Liver (tissue), 8 donors: ENCODE measurements at regions not wholly inside any gene's neighbourhood (a gene's known extent, or its start where the extent isn't known, plus 50 kb on each side); places are given as distances from the start of the nearest gene placed in this dataset.

Experiments
- DNase-seq: peaks from one replicate; pipeline ENCODE4 v3.0.0-alpha.2; 2017; ENCODE audit warnings: low spot score
- H3K27ac ChIP-seq, 2 donors: one replicate each; pipeline ENCODE4 v1.7.0; 2013; ENCODE audit warnings: inconsistent platforms in 2 of 2, low read length in 2 of 2, control low read depth in 1 of 2, low read depth in 1 of 2, mild to moderate bottlenecking in 1 of 2
- H3K27me3 ChIP-seq, 4 donors: one replicate each; pipeline versions ENCODE4 v1.6.1 to v1.7.0; 2013; ENCODE audit warnings: low read length in 3 of 4, inconsistent platforms in 1 of 4, mild to moderate bottlenecking in 1 of 4, moderate library complexity in 1 of 4; ENCODE audit not compliant: control insufficient read depth in 4 of 4, insufficient read depth in 4 of 4
- H3K36me3 ChIP-seq, 4 donors: one replicate each; pipeline versions ENCODE4 v1.6.1 to v1.7.0; 2013; ENCODE audit warnings: low read length in 3 of 4, mild to moderate bottlenecking in 3 of 4, low read depth in 1 of 4, moderate library complexity in 1 of 4; ENCODE audit not compliant: control insufficient read depth in 4 of 4, insufficient read depth in 3 of 4
- H3K4me1 ChIP-seq, 4 donors: one replicate each; pipeline versions ENCODE4 v1.6.1 to v1.7.0; 2013; ENCODE audit warnings: low read length in 3 of 4, mild to moderate bottlenecking in 3 of 4, moderate library complexity in 1 of 4; ENCODE audit not compliant: control insufficient read depth in 4 of 4, insufficient read depth in 4 of 4
- H3K4me3 ChIP-seq, 3 donors: one replicate each; pipeline versions ENCODE4 v1.6.1 to v1.7.0; 2013; ENCODE audit warnings: low read length in 3 of 3, control low read depth in 1 of 3, low read depth in 1 of 3, mild to moderate bottlenecking in 1 of 3
- H3K9ac ChIP-seq, 2 donors: one replicate each; pipeline ENCODE4 v1.7.0; 2013; ENCODE audit warnings: low read length in 2 of 2, mild to moderate bottlenecking in 2 of 2, moderate library complexity in 2 of 2, control low read depth in 1 of 2, low read depth in 1 of 2
- H3K9me3 ChIP-seq, 4 donors: one replicate each; pipeline versions ENCODE4 v1.6.1 to v1.7.0; 2013; ENCODE audit warnings: low read length in 3 of 4; ENCODE audit not compliant: control insufficient read depth in 4 of 4
- EGR1 ChIP-seq, 2 donors: IDR thresholded peaks; 2 replicates each; pipeline ENCODE4 v1.6.1; 2016 to 2018; ENCODE audit warnings: antibody characterized with exemption in 2 of 2, low read depth in 2 of 2
- FOXA1 ChIP-seq: IDR thresholded peaks from 2 replicates; pipeline ENCODE4 v1.6.1; 2016; ENCODE audit warnings: antibody characterized with exemption
- FOXA2 ChIP-seq: IDR thresholded peaks from 2 replicates; pipeline ENCODE4 v1.6.1; 2016; ENCODE audit warnings: antibody characterized with exemption
- GABPA ChIP-seq, 2 donors: IDR thresholded peaks in 1 of 2; conservative IDR thresholded peaks in 1 of 2; 2 replicates each; pipeline ENCODE4 v1.6.1; 2016; ENCODE audit warnings: antibody characterized with exemption in 2 of 2, mild to moderate bottlenecking in 1 of 2, moderate library complexity in 1 of 2
- HNF4A ChIP-seq, 2 donors: conservative IDR thresholded peaks; 2 replicates each; pipeline ENCODE4 v1.6.1; 2016; ENCODE audit warnings: antibody characterized with exemption in 2 of 2, mild to moderate bottlenecking in 2 of 2
- HNF4G ChIP-seq: IDR thresholded peaks from 2 replicates; pipeline ENCODE4 v1.6.1; 2016; ENCODE audit warnings: antibody characterized with exemption
- JUND ChIP-seq, 2 donors: IDR thresholded peaks; 2 replicates each; pipeline ENCODE4 v1.6.1; 2016; ENCODE audit warnings: antibody characterized with exemption in 2 of 2
- NR2F2 ChIP-seq: IDR thresholded peaks from 2 replicates; pipeline ENCODE4 v1.6.1; 2016; ENCODE audit warnings: antibody characterized with exemption
- RAD21 ChIP-seq, 2 donors: IDR thresholded peaks; 2 replicates each; pipeline ENCODE4 v1.6.1; 2016; ENCODE audit warnings: antibody characterized with exemption in 2 of 2, mild to moderate bottlenecking in 2 of 2
- RXRA ChIP-seq, 2 donors: IDR thresholded peaks; 2 replicates each; pipeline ENCODE4 v1.6.1; 2017 to 2018; ENCODE audit warnings: antibody characterized with exemption in 2 of 2, mild to moderate bottlenecking in 1 of 2
- SP1 ChIP-seq: IDR thresholded peaks from 2 replicates; pipeline ENCODE4 v1.6.1; 2018; ENCODE audit warnings: antibody characterized with exemption, mild to moderate bottlenecking
- TAF1 ChIP-seq: conservative IDR thresholded peaks from 2 replicates; pipeline ENCODE4 v1.6.1; 2016; ENCODE audit warnings: antibody characterized with exemption, mild to moderate bottlenecking
- YY1 ChIP-seq: IDR thresholded peaks from 2 replicates; pipeline ENCODE4 v1.6.1; 2016; ENCODE audit warnings: antibody characterized with exemption, mild to moderate bottlenecking
- WGBS: extraction: QIAGEN DNeasy Blood & Tissue Kit; methylation state at CpG from one replicate; pipeline ENCODE4 v1.1.7; 2013; 5-methylcytosine and 5-hydroxymethylcytosine counted together
- TF ChIP-seq, protein P1 (sequence below): fragments of 150-350 bp; IDR thresholded peaks from 2 replicates; pipeline ENCODE4 v1.5.1; 2017; ENCODE audit warnings: improper control_type of control experiment, low read depth, low read length; ENCODE audit not compliant: missing input control
- TF ChIP-seq, protein P2 (sequence below): IDR thresholded peaks from 2 replicates; pipeline ENCODE4 v1.6.1; 2016; ENCODE audit warnings: antibody characterized with exemption
- TF ChIP-seq, protein P3 (sequence below): IDR thresholded peaks from 2 replicates; pipeline ENCODE4 v1.6.1; 2016; ENCODE audit warnings: antibody characterized with exemption
- TF ChIP-seq, protein P4 (sequence below): IDR thresholded peaks from 2 replicates; pipeline ENCODE4 v1.6.1; 2016; ENCODE audit warnings: antibody characterized with exemption
- TF ChIP-seq, protein P5 (sequence below): IDR thresholded peaks from 2 replicates; pipeline ENCODE4 v1.6.1; 2016; ENCODE audit warnings: antibody characterized with exemption, mild to moderate bottlenecking
- donor health status: healthy.
- donor health status: healthy.
- donor health status: healthy.
- donor health status: healthy.
- donor health status: healthy.

DNA sequence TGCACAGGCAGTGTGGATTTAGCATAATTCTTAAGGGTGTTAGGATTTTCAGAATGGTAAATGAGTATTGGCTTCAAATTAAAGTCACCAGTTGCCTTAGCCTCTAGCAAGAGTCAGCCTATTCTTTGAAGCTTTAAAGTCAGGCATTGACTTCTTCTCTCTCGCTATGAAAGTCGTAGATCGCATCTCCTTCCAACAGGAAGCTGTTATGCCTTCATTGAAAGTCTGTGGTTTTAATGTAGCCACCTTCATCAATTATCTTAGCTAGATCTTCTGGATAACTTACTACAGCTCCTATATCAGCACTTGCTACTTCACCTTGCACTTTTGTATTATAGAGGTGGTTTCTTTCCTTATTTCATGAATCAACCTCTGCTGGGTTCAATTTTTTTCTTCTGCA is 320.2 kb downstream of the PTPRC start:
- H3K36me3 ChIP-seq: no peaks in the 10 kb centered on the region
- no peak overlapping the region for H3K9ac ChIP-seq
- H3K27me3 ChIP-seq: no peaks in the 10 kb centered on the region
- TF ChIP-seq HNF4A (conservative IDR thresholded peaks at IDR 0.05) (no peak), GABPA (IDR thresholded peaks at IDR 0.05 in 1 of 2, conservative IDR thresholded peaks at IDR 0.05 in 1 of 2) (no peak), EGR1 (IDR thresholded peaks at IDR 0.05; ENCODE audit: low read depth in 2 of 2) (no peak), NR2F2 (no peak), SP1 (no peak), FOXA1 (no peak), YY1 (no peak), RAD21 (IDR thresholded peaks at IDR 0.05) (no peak), JUND (IDR thresholded peaks at IDR 0.05) (no peak), RXRA (IDR thresholded peaks at IDR 0.05) (no peak), TAF1 (no peak), FOXA2 (no peak), HNF4G (no peak)
- TF ChIP-seq, protein P1, sequence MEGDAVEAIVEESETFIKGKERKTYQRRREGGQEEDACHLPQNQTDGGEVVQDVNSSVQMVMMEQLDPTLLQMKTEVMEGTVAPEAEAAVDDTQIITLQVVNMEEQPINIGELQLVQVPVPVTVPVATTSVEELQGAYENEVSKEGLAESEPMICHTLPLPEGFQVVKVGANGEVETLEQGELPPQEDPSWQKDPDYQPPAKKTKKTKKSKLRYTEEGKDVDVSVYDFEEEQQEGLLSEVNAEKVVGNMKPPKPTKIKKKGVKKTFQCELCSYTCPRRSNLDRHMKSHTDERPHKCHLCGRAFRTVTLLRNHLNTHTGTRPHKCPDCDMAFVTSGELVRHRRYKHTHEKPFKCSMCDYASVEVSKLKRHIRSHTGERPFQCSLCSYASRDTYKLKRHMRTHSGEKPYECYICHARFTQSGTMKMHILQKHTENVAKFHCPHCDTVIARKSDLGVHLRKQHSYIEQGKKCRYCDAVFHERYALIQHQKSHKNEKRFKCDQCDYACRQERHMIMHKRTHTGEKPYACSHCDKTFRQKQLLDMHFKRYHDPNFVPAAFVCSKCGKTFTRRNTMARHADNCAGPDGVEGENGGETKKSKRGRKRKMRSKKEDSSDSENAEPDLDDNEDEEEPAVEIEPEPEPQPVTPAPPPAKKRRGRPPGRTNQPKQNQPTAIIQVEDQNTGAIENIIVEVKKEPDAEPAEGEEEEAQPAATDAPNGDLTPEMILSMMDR: no peak
- TF ChIP-seq, protein P2, sequence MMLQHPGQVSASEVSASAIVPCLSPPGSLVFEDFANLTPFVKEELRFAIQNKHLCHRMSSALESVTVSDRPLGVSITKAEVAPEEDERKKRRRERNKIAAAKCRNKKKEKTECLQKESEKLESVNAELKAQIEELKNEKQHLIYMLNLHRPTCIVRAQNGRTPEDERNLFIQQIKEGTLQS: no peak
- TF ChIP-seq, protein P3, sequence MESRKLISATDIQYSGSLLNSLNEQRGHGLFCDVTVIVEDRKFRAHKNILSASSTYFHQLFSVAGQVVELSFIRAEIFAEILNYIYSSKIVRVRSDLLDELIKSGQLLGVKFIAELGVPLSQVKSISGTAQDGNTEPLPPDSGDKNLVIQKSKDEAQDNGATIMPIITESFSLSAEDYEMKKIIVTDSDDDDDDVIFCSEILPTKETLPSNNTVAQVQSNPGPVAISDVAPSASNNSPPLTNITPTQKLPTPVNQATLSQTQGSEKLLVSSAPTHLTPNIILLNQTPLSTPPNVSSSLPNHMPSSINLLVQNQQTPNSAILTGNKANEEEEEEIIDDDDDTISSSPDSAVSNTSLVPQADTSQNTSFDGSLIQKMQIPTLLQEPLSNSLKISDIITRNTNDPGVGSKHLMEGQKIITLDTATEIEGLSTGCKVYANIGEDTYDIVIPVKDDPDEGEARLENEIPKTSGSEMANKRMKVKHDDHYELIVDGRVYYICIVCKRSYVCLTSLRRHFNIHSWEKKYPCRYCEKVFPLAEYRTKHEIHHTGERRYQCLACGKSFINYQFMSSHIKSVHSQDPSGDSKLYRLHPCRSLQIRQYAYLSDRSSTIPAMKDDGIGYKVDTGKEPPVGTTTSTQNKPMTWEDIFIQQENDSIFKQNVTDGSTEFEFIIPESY: no peak
- TF ChIP-seq, protein P4, sequence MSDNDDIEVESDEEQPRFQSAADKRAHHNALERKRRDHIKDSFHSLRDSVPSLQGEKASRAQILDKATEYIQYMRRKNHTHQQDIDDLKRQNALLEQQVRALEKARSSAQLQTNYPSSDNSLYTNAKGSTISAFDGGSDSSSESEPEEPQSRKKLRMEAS: no peak
- TF ChIP-seq, protein P5, sequence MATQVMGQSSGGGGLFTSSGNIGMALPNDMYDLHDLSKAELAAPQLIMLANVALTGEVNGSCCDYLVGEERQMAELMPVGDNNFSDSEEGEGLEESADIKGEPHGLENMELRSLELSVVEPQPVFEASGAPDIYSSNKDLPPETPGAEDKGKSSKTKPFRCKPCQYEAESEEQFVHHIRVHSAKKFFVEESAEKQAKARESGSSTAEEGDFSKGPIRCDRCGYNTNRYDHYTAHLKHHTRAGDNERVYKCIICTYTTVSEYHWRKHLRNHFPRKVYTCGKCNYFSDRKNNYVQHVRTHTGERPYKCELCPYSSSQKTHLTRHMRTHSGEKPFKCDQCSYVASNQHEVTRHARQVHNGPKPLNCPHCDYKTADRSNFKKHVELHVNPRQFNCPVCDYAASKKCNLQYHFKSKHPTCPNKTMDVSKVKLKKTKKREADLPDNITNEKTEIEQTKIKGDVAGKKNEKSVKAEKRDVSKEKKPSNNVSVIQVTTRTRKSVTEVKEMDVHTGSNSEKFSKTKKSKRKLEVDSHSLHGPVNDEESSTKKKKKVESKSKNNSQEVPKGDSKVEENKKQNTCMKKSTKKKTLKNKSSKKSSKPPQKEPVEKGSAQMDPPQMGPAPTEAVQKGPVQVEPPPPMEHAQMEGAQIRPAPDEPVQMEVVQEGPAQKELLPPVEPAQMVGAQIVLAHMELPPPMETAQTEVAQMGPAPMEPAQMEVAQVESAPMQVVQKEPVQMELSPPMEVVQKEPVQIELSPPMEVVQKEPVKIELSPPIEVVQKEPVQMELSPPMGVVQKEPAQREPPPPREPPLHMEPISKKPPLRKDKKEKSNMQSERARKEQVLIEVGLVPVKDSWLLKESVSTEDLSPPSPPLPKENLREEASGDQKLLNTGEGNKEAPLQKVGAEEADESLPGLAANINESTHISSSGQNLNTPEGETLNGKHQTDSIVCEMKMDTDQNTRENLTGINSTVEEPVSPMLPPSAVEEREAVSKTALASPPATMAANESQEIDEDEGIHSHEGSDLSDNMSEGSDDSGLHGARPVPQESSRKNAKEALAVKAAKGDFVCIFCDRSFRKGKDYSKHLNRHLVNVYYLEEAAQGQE: no peak
- H3K27ac ChIP-seq: no peak overlapping the region
- WGBS: 97% methylated on average over 3 of the region's 3 CpGs
- H3K9me3 ChIP-seq: peaks cover 0 to 1% (median 0%) of the 10 kb centered on the region in 4 donors
- DNase-seq: no peak
- no peak overlapping the region for H3K4me3 ChIP-seq
- H3K4me1 ChIP-seq: no peaks in the 10 kb centered on the region
